T-helper 2 cell treated with Interferon-gamma antibody and Interleukin-4, amounts not matched to agents 5 μg/mL and 100 μg/mL, for 36 hours (primary cell): ENCODE measurements at regions not wholly inside any gene's neighbourhood (a gene's known extent, or its start where the extent isn't known, plus 50 kb on each side); places are given as distances from the start of the nearest gene placed in this dataset.

Experiments used
- DNase-seq: peaks from one replicate; pipeline ENCODE4 v3.0.0; 2021; ENCODE audit warnings: low spot score
- H3K27ac Mint-ChIP-seq: one replicate; pipeline ENCODE4 v1.8.0; 2021; ENCODE audit warnings: mild to moderate bottlenecking, mixed read lengths
- H3K27me3 Mint-ChIP-seq: one replicate; pipeline ENCODE4 v1.8.0; 2021; ENCODE audit warnings: low read depth, mixed read lengths
- H3K36me3 Mint-ChIP-seq: one replicate; pipeline ENCODE4 v1.8.0; 2021; ENCODE audit warnings: low read depth, mixed read lengths
- H3K4me1 Mint-ChIP-seq: one replicate; pipeline ENCODE4 v1.8.0; 2021; ENCODE audit warnings: low read depth, mixed read lengths
- H3K4me3 Mint-ChIP-seq: one replicate; pipeline ENCODE4 v1.8.0; 2022; ENCODE audit warnings: mild to moderate bottlenecking, moderate library complexity, mixed read lengths
- H3K9me3 Mint-ChIP-seq: one replicate; pipeline ENCODE4 v1.8.0; 2021; ENCODE audit warnings: mixed read lengths

GRCh38 chr5:3009605-3010004, 258.1 kb upstream of the IRX2 start:
- DNase-seq = no peak
- peaks cover 10% of the 10 kb centered on the region for H3K9me3 Mint-ChIP-seq
- H3K27me3 Mint-ChIP-seq = no peaks in the 10 kb centered on the region
- no peaks in the 10 kb centered on the region for H3K4me1 Mint-ChIP-seq
- no peaks in the 10 kb centered on the region for H3K36me3 Mint-ChIP-seq
- no peak overlapping the region for H3K4me3 Mint-ChIP-seq
- H3K27ac Mint-ChIP-seq = no peak overlapping the region

- H3K27ac Mint-ChIP-seq = no peak overlapping the region
- H3K9me3 Mint-ChIP-seq = peaks cover 22% of the 10 kb centered on the region
- no peaks in the 10 kb centered on the region for H3K36me3 Mint-ChIP-seq
- DNase-seq = no peak
- no peaks in the 10 kb centered on the region for H3K27me3 Mint-ChIP-seq
- H3K4me1 Mint-ChIP-seq = no peaks in the 10 kb centered on the region
- H3K4me3 Mint-ChIP-seq = no peak overlapping the region
Observed at GRCh38 chr5:3007577-3007976, 256.1 kb upstream of the IRX2 start.

GRCh38 chr5:3006961-3007551, 255.6 kb upstream of the IRX2 start:
- DNase-seq = no peak

GRCh38 chr5:3006526-3006925, 255.0 kb upstream of the IRX2 start:
- DNase-seq = no peak
- Mint-ChIP-seq H3K4me3 (no peak overlapping the region), H3K36me3 (no peaks in the 10 kb centered on the region), H3K9me3 (peaks cover 29% of the 10 kb centered on the region), H3K4me1 (no peaks in the 10 kb centered on the region), H3K27me3 (no peaks in the 10 kb centered on the region), H3K27ac (no peak overlapping the region)

More at GRCh38 chr5:3006961-3007551, 255.6 kb upstream of the IRX2 start:
- peaks cover 26% of the 10 kb centered on the region for H3K9me3 Mint-ChIP-seq
- H3K27ac Mint-ChIP-seq = no peak overlapping the region
- H3K36me3 Mint-ChIP-seq = no peaks in the 10 kb centered on the region
- no peaks in the 10 kb centered on the region for H3K27me3 Mint-ChIP-seq
- no peaks in the 10 kb centered on the region for H3K4me1 Mint-ChIP-seq
- no peak overlapping the region for H3K4me3 Mint-ChIP-seq

GRCh38 chr5:3004361-3005080, 253.0 kb upstream of the IRX2 start:
- Mint-ChIP-seq H3K36me3 (no peaks in the 10 kb centered on the region), H3K27ac (no peak overlapping the region), H3K27me3 (no peaks in the 10 kb centered on the region), H3K9me3 (peaks cover 29% of the 10 kb centered on the region), H3K4me3 (no peak overlapping the region), H3K4me1 (no peaks in the 10 kb centered on the region)
- no peak for DNase-seq

- Mint-ChIP-seq H3K4me1 (no peaks in the 10 kb centered on the region), H3K36me3 (no peaks in the 10 kb centered on the region), H3K4me3 (no peak overlapping the region), H3K27ac (no peak overlapping the region), H3K27me3 (no peaks in the 10 kb centered on the region), H3K9me3 (peaks cover 29% of the 10 kb centered on the region)
- DNase-seq = no peak
Observed at GRCh38 chr5:3002230-3002629, 250.8 kb upstream of the IRX2 start.

- Mint-ChIP-seq H3K4me3 (no peak overlapping the region), H3K27me3 (no peaks in the 10 kb centered on the region), H3K27ac (no peak overlapping the region), H3K9me3 (peaks cover 29% of the 10 kb centered on the region), H3K4me1 (no peaks in the 10 kb centered on the region), H3K36me3 (no peaks in the 10 kb centered on the region)
- no peak for DNase-seq
Observed at GRCh38 chr5:3000631-3001030, 249.2 kb upstream of the IRX2 start.

GRCh38 chr5:2999926-3000325, 248.4 kb upstream of the IRX2 start:
- Mint-ChIP-seq H3K27me3 (no peaks in the 10 kb centered on the region), H3K36me3 (no peaks in the 10 kb centered on the region), H3K9me3 (peaks cover 29% of the 10 kb centered on the region), H3K27ac (no peak overlapping the region), H3K4me1 (no peaks in the 10 kb centered on the region), H3K4me3 (no peak overlapping the region)
- DNase-seq = no peak

- Mint-ChIP-seq H3K9me3 (peaks cover 27% of the 10 kb centered on the region), H3K4me3 (no peak overlapping the region), H3K36me3 (no peaks in the 10 kb centered on the region), H3K27me3 (no peaks in the 10 kb centered on the region), H3K4me1 (no peaks in the 10 kb centered on the region), H3K27ac (no peak overlapping the region)
- DNase-seq = no peak
Observed at GRCh38 chr5:2998106-2998505, 246.6 kb upstream of the IRX2 start.

- H3K4me1 Mint-ChIP-seq = no peaks in the 10 kb centered on the region
- H3K27me3 Mint-ChIP-seq = no peaks in the 10 kb centered on the region
- peaks cover 25% of the 10 kb centered on the region for H3K9me3 Mint-ChIP-seq
- H3K27ac Mint-ChIP-seq = no peak overlapping the region
- no peak overlapping the region for H3K4me3 Mint-ChIP-seq
- H3K36me3 Mint-ChIP-seq = no peaks in the 10 kb centered on the region
- no peak for DNase-seq
Observed at GRCh38 chr5:2997179-2997578, 245.7 kb upstream of the IRX2 start.

- no peak for DNase-seq
- Mint-ChIP-seq H3K4me3 (no peak overlapping the region), H3K27ac (no peak overlapping the region), H3K36me3 (no peaks in the 10 kb centered on the region), H3K27me3 (no peaks in the 10 kb centered on the region), H3K9me3 (peaks cover 20% of the 10 kb centered on the region), H3K4me1 (no peaks in the 10 kb centered on the region)
Observed at GRCh38 chr5:2996687-2997086, 245.2 kb upstream of the IRX2 start.

- Mint-ChIP-seq H3K36me3 (no peaks in the 10 kb centered on the region), H3K27ac (no peak overlapping the region), H3K4me1 (no peaks in the 10 kb centered on the region), H3K27me3 (no peaks in the 10 kb centered on the region), H3K4me3 (no peak overlapping the region), H3K9me3 (peaks cover 20% of the 10 kb centered on the region)
- no peak for DNase-seq
Observed at GRCh38 chr5:2996248-2996647, 244.8 kb upstream of the IRX2 start.

- Mint-ChIP-seq H3K4me3 (no peak overlapping the region), H3K27ac (no peak overlapping the region), H3K4me1 (no peaks in the 10 kb centered on the region), H3K9me3 (peaks cover 20% of the 10 kb centered on the region), H3K36me3 (no peaks in the 10 kb centered on the region), H3K27me3 (no peaks in the 10 kb centered on the region)
- DNase-seq = no peak
Observed at GRCh38 chr5:2995667-2996066, 244.2 kb upstream of the IRX2 start.

- no peak for DNase-seq
- no peaks in the 10 kb centered on the region for H3K4me1 Mint-ChIP-seq
Observed at GRCh38 chr5:2995035-2995434, 243.6 kb upstream of the IRX2 start.

GRCh38 chr5:2993771-2994170, 242.3 kb upstream of the IRX2 start:
- DNase-seq = no peak
- peaks cover 16% of the 10 kb centered on the region for H3K9me3 Mint-ChIP-seq
- H3K4me1 Mint-ChIP-seq = no peaks in the 10 kb centered on the region
- H3K4me3 Mint-ChIP-seq = no peak overlapping the region
- H3K36me3 Mint-ChIP-seq = no peaks in the 10 kb centered on the region
- H3K27ac Mint-ChIP-seq = no peak overlapping the region
- H3K27me3 Mint-ChIP-seq = no peaks in the 10 kb centered on the region

More at GRCh38 chr5:2995035-2995434, 243.6 kb upstream of the IRX2 start:
- Mint-ChIP-seq H3K4me3 (no peak overlapping the region), H3K9me3 (peaks cover 22% of the 10 kb centered on the region), H3K27ac (no peak overlapping the region), H3K27me3 (no peaks in the 10 kb centered on the region), H3K36me3 (no peaks in the 10 kb centered on the region)
